ENCODE measurements at regions not wholly inside any gene's neighbourhood (a gene's known extent, or its start where the extent isn't known, plus 50 kb on each side); places are given as distances from the start of the nearest gene placed in this dataset.

GRCh38 chr16:79926451-79927205 lies 326.1 kb upstream of the MAF start:
- H4K20me1 ChIP-seq (ENCODE audit: control insufficient read depth, insufficient read depth, low read depth, low read length) = no peaks in the 10 kb centered on the region
- H3K4me2 ChIP-seq (ENCODE audit: low read length) = no peak overlapping the region
- H3K4me1 ChIP-seq (ENCODE audit: control insufficient read depth, low read length) = no peaks in the 10 kb centered on the region
- H3K79me2 ChIP-seq (ENCODE audit: control insufficient read depth, low read length) = no peaks in the 10 kb centered on the region
- no peaks in the 10 kb centered on the region for H3K9me3 ChIP-seq (ENCODE audit: control insufficient read depth, insufficient read depth, low read length)
- H3K27ac ChIP-seq (ENCODE audit: low read depth, low read length) = no peak overlapping the region
- H3F3A ChIP-seq (ENCODE audit: control insufficient read depth, insufficient read depth) = no peaks in the 10 kb centered on the region
- TF ChIP-seq EZH2phosphoT487 (IDR thresholded peaks at IDR 0.05; ENCODE audit: borderline replicate concordance, low read length) = no peak
- no peak for TF ChIP-seq CTCF (IDR thresholded peaks at IDR 0.05; ENCODE audit: low read depth, low read length, poor library complexity, severe bottlenecking)
- H3K27me3 ChIP-seq (ENCODE audit: control insufficient read depth, low read length) = no peaks in the 10 kb centered on the region
- no peaks in the 10 kb centered on the region for H3K9me2 ChIP-seq (replicated peaks; ENCODE audit: control insufficient read depth, low read length)
- no peaks in the 10 kb centered on the region for H3K36me3 ChIP-seq (ENCODE audit: control insufficient read depth, low read length)
- H3K4me3 ChIP-seq (ENCODE audit: low read length) = no peak overlapping the region

DNA sequence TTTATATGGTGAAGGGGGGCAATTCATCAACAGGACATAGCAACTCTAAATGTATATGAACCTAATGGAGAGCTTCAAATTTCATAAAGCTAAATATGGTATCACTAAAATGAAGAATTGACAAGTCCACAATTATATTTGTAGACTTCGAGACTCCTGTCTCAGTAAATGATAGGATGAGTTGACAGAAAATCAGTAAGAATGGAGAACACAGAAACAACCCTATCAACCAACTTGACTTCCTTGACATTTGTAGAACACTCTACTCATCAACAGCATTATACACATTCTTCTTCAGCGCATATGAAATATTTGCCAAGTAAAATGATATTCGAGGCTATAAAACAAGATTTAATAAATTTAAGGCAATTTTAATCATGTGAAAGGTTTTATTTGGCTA lies 322.9 kb upstream of the MAF start:
- H3K27me3 ChIP-seq (ENCODE audit: control insufficient read depth, low read length) = no peaks in the 10 kb centered on the region
- no peak overlapping the region for H3K27ac ChIP-seq (ENCODE audit: low read depth, low read length)
- H3K36me3 ChIP-seq (ENCODE audit: control insufficient read depth, low read length) = no peaks in the 10 kb centered on the region
- H3K9me2 ChIP-seq (replicated peaks; ENCODE audit: control insufficient read depth, low read length) = no peaks in the 10 kb centered on the region
- no peaks in the 10 kb centered on the region for H3K9me3 ChIP-seq (ENCODE audit: control insufficient read depth, insufficient read depth, low read length)
- no peak overlapping the region for H3K4me2 ChIP-seq (ENCODE audit: low read length)
- no peak for TF ChIP-seq EZH2phosphoT487 (IDR thresholded peaks at IDR 0.05; ENCODE audit: borderline replicate concordance, low read length)
- no peak for TF ChIP-seq CTCF (IDR thresholded peaks at IDR 0.05; ENCODE audit: low read depth, low read length, poor library complexity, severe bottlenecking)
- H3K4me1 ChIP-seq (ENCODE audit: control insufficient read depth, low read length) = no peaks in the 10 kb centered on the region
- H4K20me1 ChIP-seq (ENCODE audit: control insufficient read depth, insufficient read depth, low read depth, low read length) = no peaks in the 10 kb centered on the region
- H3F3A ChIP-seq (ENCODE audit: control insufficient read depth, insufficient read depth) = no peaks in the 10 kb centered on the region
- H3K79me2 ChIP-seq (ENCODE audit: control insufficient read depth, low read length) = no peaks in the 10 kb centered on the region
- H3K4me3 ChIP-seq (ENCODE audit: low read length) = no peak overlapping the region

DNA sequence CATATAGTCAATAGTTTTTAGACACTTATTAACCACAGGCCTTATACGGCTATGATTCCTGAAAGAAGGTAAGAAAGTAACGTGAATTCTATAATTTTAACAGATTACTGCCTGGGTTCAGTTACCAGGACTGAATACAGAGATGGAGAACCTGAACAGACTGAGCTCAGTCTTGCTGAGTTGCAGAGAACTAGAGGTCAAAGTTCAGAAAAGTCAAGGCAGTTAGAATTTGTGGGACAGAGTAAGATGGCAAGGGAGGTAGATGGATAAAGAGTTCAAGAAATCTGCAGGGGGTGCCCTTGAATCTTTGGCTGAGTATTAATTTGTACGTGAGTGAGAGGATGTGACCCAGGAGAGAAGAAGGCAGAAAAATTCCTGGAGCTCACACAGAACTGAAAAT lies 320.1 kb upstream of the MAF start:
- no peak overlapping the region for H3K27ac ChIP-seq (ENCODE audit: low read depth, low read length)
- H4K20me1 ChIP-seq (ENCODE audit: control insufficient read depth, insufficient read depth, low read depth, low read length) = no peaks in the 10 kb centered on the region
- no peaks in the 10 kb centered on the region for H3K9me3 ChIP-seq (ENCODE audit: control insufficient read depth, insufficient read depth, low read length)
- H3K36me3 ChIP-seq (ENCODE audit: control insufficient read depth, low read length) = no peaks in the 10 kb centered on the region
- no peak for TF ChIP-seq EZH2phosphoT487 (IDR thresholded peaks at IDR 0.05; ENCODE audit: borderline replicate concordance, low read length)
- no peak for TF ChIP-seq CTCF (IDR thresholded peaks at IDR 0.05; ENCODE audit: low read depth, low read length, poor library complexity, severe bottlenecking)
- H3K4me1 ChIP-seq (ENCODE audit: control insufficient read depth, low read length) = no peaks in the 10 kb centered on the region
- no peak overlapping the region for H3K4me2 ChIP-seq (ENCODE audit: low read length)
- H3K4me3 ChIP-seq (ENCODE audit: low read length) = no peak overlapping the region
- no peaks in the 10 kb centered on the region for H3K79me2 ChIP-seq (ENCODE audit: control insufficient read depth, low read length)
- H3K9me2 ChIP-seq (replicated peaks; ENCODE audit: control insufficient read depth, low read length) = no peaks in the 10 kb centered on the region
- H3F3A ChIP-seq (ENCODE audit: control insufficient read depth, insufficient read depth) = no peaks in the 10 kb centered on the region
- no peaks in the 10 kb centered on the region for H3K27me3 ChIP-seq (ENCODE audit: control insufficient read depth, low read length)

Measured in DOHH2 (cell line).